PC-9 (cell line): ENCODE measurements at regions not wholly inside any gene's neighbourhood (a gene's known extent, or its start where the extent isn't known, plus 50 kb on each side); places are given as distances from the start of the nearest gene placed in this dataset.
A peak's percentile ranks its signal among the peaks of the same experiment; 100 is the strongest.

ENCODE experiments used
- BruUV-seq: library from RNA; stranded (reverse); fragments of 400-500 nt; replicated peaks from 2 replicates; lab custom pipeline; 2021; lab: Mats Ljungman, UMichigan
- CTCF ChIA-PET: fragments of 300-600 bp; sonication (Branson Sonifier 250); formaldehyde crosslinking; loops from one replicate; lab custom pipeline; 2022; ENCODE audit warnings: antibody characterized with exemption; lab: Charles Lee
- POLR2A ChIA-PET: fragments of 300-600 bp; sonication (Branson Sonifier 250); formaldehyde crosslinking; loops from one replicate; lab custom pipeline; 2022; ENCODE audit warnings: antibody characterized with exemption; ENCODE audit not compliant: unreplicated experiment; lab: Charles Lee
- DNase-seq, 2 experiments: peaks; one replicate each; pipeline versions ENCODE4 v3.0.0 to v3.0.0-alpha.2; 2015 to 2022; ENCODE audit warnings: mixed read lengths in 1 of 2
- H2AFZ ChIP-seq: fragments of 200-600 bp; sonication (generic); 2 replicates; pipeline ENCODE4 v1.8.1; 2017; ENCODE audit warnings: antibody characterized with exemption
- H3F3A ChIP-seq: fragments of 200-600 bp; sonication (generic); 2 replicates; pipeline ENCODE4 v1.8.1; 2017; ENCODE audit warnings: antibody characterized with exemption, mild to moderate bottlenecking, low read depth; ENCODE audit not compliant: insufficient read depth
- H3K27ac ChIP-seq: fragments of 200-600 bp; sonication (generic); 2 replicates; pipeline ENCODE4 v1.6.1; 2016; ENCODE audit warnings: mixed run types
- H3K27me3 ChIP-seq: fragments of 200-600 bp; sonication (generic); 2 replicates; pipeline ENCODE4 v1.6.1; 2016; ENCODE audit warnings: low read depth, mixed run types; ENCODE audit not compliant: insufficient read depth
- H3K36me3 ChIP-seq: fragments of 200-600 bp; sonication (generic); 2 replicates; pipeline ENCODE4 v1.6.1; 2016; ENCODE audit warnings: low read depth, mixed run types
- H3K4me1 ChIP-seq: fragments of 200-600 bp; sonication (generic); replicated peaks from 2 replicates; pipeline ENCODE4 v1.6.1; 2016; ENCODE audit warnings: mixed run types; ENCODE audit not compliant: insufficient read depth
- H3K4me2 ChIP-seq: fragments of 200-600 bp; sonication (generic); 2 replicates; pipeline ENCODE4 v1.6.1; 2017; ENCODE audit warnings: mixed run types
- H3K4me3 ChIP-seq: fragments of 200-600 bp; sonication (generic); 2 replicates; pipeline ENCODE4 v1.6.1; 2016; ENCODE audit warnings: mixed run types
- H3K79me2 ChIP-seq: fragments of 200-600 bp; sonication (generic); 2 replicates; pipeline ENCODE4 v1.6.1; 2017; ENCODE audit warnings: low read depth, mixed run types
- H3K9me2 ChIP-seq: fragments of 200-600 bp; sonication (generic); 2 replicates; pipeline ENCODE4 v1.8.1; 2017; ENCODE audit warnings: mild to moderate bottlenecking; ENCODE audit not compliant: insufficient read depth
- H3K9me3 ChIP-seq: fragments of 200-600 bp; sonication (generic); 2 replicates; pipeline ENCODE4 v1.8.1; 2016; ENCODE audit warnings: low read depth; ENCODE audit not compliant: insufficient read depth
- H4K20me1 ChIP-seq: fragments of 200-600 bp; sonication (generic); 2 replicates; pipeline ENCODE4 v1.8.1; 2017; ENCODE audit not compliant: insufficient read depth
- CTCF ChIP-seq: fragments of 200-600 bp; sonication (generic); conservative IDR thresholded peaks from 2 replicates; pipeline ENCODE4 v1.6.1; 2017; ENCODE audit warnings: mixed run types, antibody characterized with exemption, mild to moderate bottlenecking, moderate library complexity
- EZH2 ChIP-seq: fragments of 200-600 bp; sonication (generic); IDR thresholded peaks from 2 replicates; pipeline ENCODE4 v1.8.0; 2017; ENCODE audit warnings: antibody characterized with exemption, low read depth
- intact Hi-C: fragments of 100-400 bp; cut with micrococcal nuclease; formaldehyde crosslinking; loops from one replicate; pipeline ENCODE4 v1.10.0; 2022; ENCODE audit not compliant: unreplicated experiment

- peaks cover 23% of the 10 kb centered on the region for H3K4me1 ChIP-seq
- peak in 1 of 2 experiments; percentile 20 for DNase-seq
- CTCF ChIA-PET = interaction anchor here (0.6 to 1.1 kb wide), 3 partner anchors 14 to 61 kb away, joined by 3 to 6 read pairs (median 3); no protein-coding TSS in a partner anchor
- POLR2A ChIA-PET = no interaction called here
- H3K36me3 ChIP-seq = no peaks in the 10 kb centered on the region
- no peaks in the 10 kb centered on the region for H4K20me1 ChIP-seq
- no TSS peak for BruUV-seq
- no peak for TF ChIP-seq EZH2
- no peak for TF ChIP-seq CTCF
- no peak overlapping the region for H3K4me3 ChIP-seq
- peaks cover 8% of the 10 kb centered on the region for H3K9me3 ChIP-seq
- H3K4me2 ChIP-seq = no peak overlapping the region
- intact Hi-C loops = no loop called here
- peaks cover 20% of the 10 kb centered on the region; the same call in 1 of the 2 replicates for H3F3A ChIP-seq
- no peak overlapping the region for H2AFZ ChIP-seq
- no peak overlapping the region for H3K27ac ChIP-seq
- H3K9me2 ChIP-seq = no peaks in the 10 kb centered on the region
- no peaks in the 10 kb centered on the region for H3K79me2 ChIP-seq
- no peaks in the 10 kb centered on the region for H3K27me3 ChIP-seq
Observed at GRCh38 chr2:234290671-234291070, 206.2 kb downstream of the ARL4C start.

GRCh38 chr2:234289834-234290590, 206.9 kb downstream of the ARL4C start:
- H3K4me2 ChIP-seq = no peak overlapping the region
- H3K27ac ChIP-seq = no peak overlapping the region
- no peaks in the 10 kb centered on the region for H4K20me1 ChIP-seq
- ChIA-PET CTCF (interaction anchor here (0.6 to 1.9 kb wide), 6 partner anchors 15 to 206 kb away, joined by 3 to 8 read pairs (median 3); no protein-coding TSS in a partner anchor), POLR2A (interaction anchor here (0.6 kb wide), 1 partner anchor 9 kb away, joined by 9 read pairs; no protein-coding TSS in a partner anchor)
- no peaks in the 10 kb centered on the region for H3K36me3 ChIP-seq
- peaks cover 20% of the 10 kb centered on the region; the same call in 1 of the 2 replicates for H3F3A ChIP-seq
- H3K9me3 ChIP-seq = peaks cover 8% of the 10 kb centered on the region
- H3K79me2 ChIP-seq = no peaks in the 10 kb centered on the region
- peak in 1 of 2 experiments; percentile 63 for DNase-seq
- no peaks in the 10 kb centered on the region for H3K9me2 ChIP-seq
- no peak overlapping the region for H3K4me3 ChIP-seq
- intact Hi-C loops = loop anchor here (1.0 to 2.0 kb wide), 2 partner anchors 154 to 205 kb away; no protein-coding TSS in a partner anchor
- no TSS peak for BruUV-seq
- H3K27me3 ChIP-seq = no peaks in the 10 kb centered on the region
- H2AFZ ChIP-seq = no peak overlapping the region
- peaks cover 23% of the 10 kb centered on the region for H3K4me1 ChIP-seq
- TF ChIP-seq CTCF = no peak
- no peak for TF ChIP-seq EZH2

GRCh38 chr2:234288974-234289455, 207.9 kb downstream of the ARL4C start:
- Histone ChIP-seq H4K20me1 (no peaks in the 10 kb centered on the region), H3K9me2 (no peaks in the 10 kb centered on the region), H3K79me2 (no peaks in the 10 kb centered on the region), H3F3A (peaks cover 20% of the 10 kb centered on the region; the same call in 1 of the 2 replicates), H3K27me3 (no peaks in the 10 kb centered on the region), H2AFZ (no peak overlapping the region), H3K9me3 (peaks cover 8% of the 10 kb centered on the region), H3K36me3 (no peaks in the 10 kb centered on the region), H3K4me1 (peaks cover 23% of the 10 kb centered on the region), H3K4me3 (no peak overlapping the region), H3K4me2 (no peak overlapping the region), H3K27ac (no peak overlapping the region)
- ChIA-PET POLR2A (no interaction called here), CTCF (interaction anchor here (0.6 to 1.9 kb wide), 2 partner anchors 206 to 207 kb away, joined by 3 to 8 read pairs; no protein-coding TSS in a partner anchor)
- DNase-seq = peak in 1 of 2 experiments; percentile 58
- no TSS peak for BruUV-seq
- intact Hi-C loops = loop anchor here (1.0 to 2.0 kb wide), 2 partner anchors 153 to 206 kb away; no protein-coding TSS in a partner anchor
- no peak for TF ChIP-seq EZH2
- peak; percentile 87 for TF ChIP-seq CTCF
